Type B pancreatic cell (in vitro differentiated cells): ENCODE measurements at regions not wholly inside any gene's neighbourhood (a gene's known extent, or its start where the extent isn't known, plus 50 kb on each side); places are given as distances from the start of the nearest gene placed in this dataset.
A peak's percentile ranks its signal among the peaks of the same experiment; 100 is the strongest.

Experiments
- DNase-seq: peaks from one replicate; pipeline ENCODE4 v3.0.0; 2021; ENCODE audit warnings: mixed read lengths; ENCODE audit not compliant: unreplicated experiment; ENCODE audit errors: extremely low spot score
- H3K27ac Mint-ChIP-seq: 2 replicates; pipeline ENCODE4 v1.8.0; 2021; ENCODE audit warnings: mild to moderate bottlenecking, mixed read lengths
- H3K27me3 Mint-ChIP-seq: 2 replicates; pipeline ENCODE4 v1.8.0; 2021; ENCODE audit warnings: mixed read lengths
- H3K36me3 Mint-ChIP-seq: 2 replicates; pipeline ENCODE4 v1.8.0; 2021; ENCODE audit warnings: mixed read lengths
- H3K4me1 Mint-ChIP-seq: one replicate; pipeline ENCODE4 v1.8.0; 2021; ENCODE audit warnings: mixed read lengths; ENCODE audit not compliant: unreplicated experiment
- H3K4me3 Mint-ChIP-seq: 2 replicates; pipeline ENCODE4 v1.8.0; 2021; ENCODE audit warnings: mild to moderate bottlenecking, mixed read lengths
- H3K9me3 Mint-ChIP-seq: 2 replicates; pipeline ENCODE4 v1.8.0; 2021; ENCODE audit warnings: mixed read lengths
- CTCF ChIP-seq: fragments of 200-600 bp; sonication (generic); conservative IDR thresholded peaks from 2 replicates; pipeline ENCODE4 v1.5.0; 2021; ENCODE audit warnings: antibody characterized with exemption, mild to moderate bottlenecking

GRCh38 chrX:130994671-130995070 lies 63.5 kb upstream of the ARHGAP36 start:
- peaks cover 49% of the 10 kb centered on the region for H3K27me3 Mint-ChIP-seq
- no peaks in the 10 kb centered on the region for H3K9me3 Mint-ChIP-seq
- H3K27ac Mint-ChIP-seq = no peak overlapping the region
- no peaks in the 10 kb centered on the region for H3K4me1 Mint-ChIP-seq
- no peak for DNase-seq
- no peak overlapping the region for H3K4me3 Mint-ChIP-seq
- TF ChIP-seq CTCF = peak; percentile 84
- no peaks in the 10 kb centered on the region for H3K36me3 Mint-ChIP-seq

GRCh38 chrX:130995439-130995838 lies 62.7 kb upstream of the ARHGAP36 start:
- Mint-ChIP-seq H3K27me3 (peaks cover 46% of the 10 kb centered on the region), H3K4me3 (no peak overlapping the region)

GRCh38 chrX:130997314-130997713 lies 60.8 kb upstream of the ARHGAP36 start:
- no peaks in the 10 kb centered on the region for H3K36me3 Mint-ChIP-seq
- TF ChIP-seq CTCF = no peak

More at GRCh38 chrX:130995439-130995838, 62.7 kb upstream of the ARHGAP36 start:
- Mint-ChIP-seq H3K9me3 (no peaks in the 10 kb centered on the region), H3K36me3 (no peaks in the 10 kb centered on the region), H3K4me1 (no peaks in the 10 kb centered on the region), H3K27ac (no peak overlapping the region)
- no peak for TF ChIP-seq CTCF
- DNase-seq = no peak

GRCh38 chrX:130999360-130999759 lies 58.8 kb upstream of the ARHGAP36 start:
- no peaks in the 10 kb centered on the region for H3K36me3 Mint-ChIP-seq
- DNase-seq = no peak
- peaks cover 47% of the 10 kb centered on the region for H3K27me3 Mint-ChIP-seq
- TF ChIP-seq CTCF = no peak
- no peaks in the 10 kb centered on the region for H3K4me1 Mint-ChIP-seq
- no peaks in the 10 kb centered on the region for H3K9me3 Mint-ChIP-seq
- no peak overlapping the region for H3K27ac Mint-ChIP-seq
- no peak overlapping the region for H3K4me3 Mint-ChIP-seq

More at GRCh38 chrX:130997314-130997713, 60.8 kb upstream of the ARHGAP36 start:
- peaks cover 52% of the 10 kb centered on the region for H3K27me3 Mint-ChIP-seq
- no peak overlapping the region for H3K27ac Mint-ChIP-seq
- H3K4me3 Mint-ChIP-seq = no peak overlapping the region
- DNase-seq = no peak
- no peaks in the 10 kb centered on the region for H3K4me1 Mint-ChIP-seq
- no peaks in the 10 kb centered on the region for H3K9me3 Mint-ChIP-seq
